ENCODE measurements at regions not wholly inside any gene's neighbourhood (a gene's known extent, or its start where the extent isn't known, plus 50 kb on each side); places are given as distances from the start of the nearest gene placed in this dataset.

DNA sequence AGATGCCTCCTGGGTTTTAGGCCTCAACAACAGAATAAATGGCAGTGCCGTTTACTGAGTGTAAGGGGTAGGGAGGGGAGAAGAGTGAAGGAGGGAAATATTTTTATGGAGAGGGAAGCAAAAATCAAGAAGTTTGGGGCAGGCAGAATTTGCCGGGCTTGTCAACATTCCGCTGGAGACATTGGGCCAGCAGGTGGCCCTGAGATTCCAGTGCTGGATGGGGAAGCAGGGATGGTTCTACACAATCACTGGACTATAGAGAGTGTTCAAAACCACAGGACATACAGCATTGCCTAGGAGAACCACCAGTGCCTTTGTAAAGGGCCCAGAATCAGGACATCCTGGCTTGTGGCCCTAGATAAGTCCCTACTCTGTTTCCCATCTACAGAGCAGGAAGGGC is 598.6 kb upstream of the MGMT start:
- 92% methylated on average over 3 of the region's 3 CpGs for WGBS
- Histone ChIP-seq H3K27me3 (ENCODE audit: control insufficient read depth in 4 of 4, insufficient read depth in 4 of 4, low read length in 3 of 4) (no peaks in the 10 kb centered on the region), H3K9me3 (ENCODE audit: control insufficient read depth in 4 of 4, low read length in 3 of 4) (no peaks in the 10 kb centered on the region), H3K4me3 (ENCODE audit: low read depth in 1 of 3, low read length in 3 of 3) (no peak overlapping the region), H3K9ac (ENCODE audit: low read depth in 1 of 2, low read length in 2 of 2) (no peak overlapping the region), H3K27ac (ENCODE audit: low read depth in 1 of 2, low read length in 2 of 2) (no peak overlapping the region), H3K36me3 (ENCODE audit: control insufficient read depth in 4 of 4, insufficient read depth in 3 of 4, low read depth in 1 of 4, low read length in 3 of 4) (no peaks in the 10 kb centered on the region), H3K4me1 (ENCODE audit: control insufficient read depth in 4 of 4, insufficient read depth in 4 of 4, low read length in 3 of 4) (no peaks in the 10 kb centered on the region)
- TF ChIP-seq YY1 (IDR thresholded peaks at IDR 0.05), result no peak
- TF ChIP-seq, protein P1, sequence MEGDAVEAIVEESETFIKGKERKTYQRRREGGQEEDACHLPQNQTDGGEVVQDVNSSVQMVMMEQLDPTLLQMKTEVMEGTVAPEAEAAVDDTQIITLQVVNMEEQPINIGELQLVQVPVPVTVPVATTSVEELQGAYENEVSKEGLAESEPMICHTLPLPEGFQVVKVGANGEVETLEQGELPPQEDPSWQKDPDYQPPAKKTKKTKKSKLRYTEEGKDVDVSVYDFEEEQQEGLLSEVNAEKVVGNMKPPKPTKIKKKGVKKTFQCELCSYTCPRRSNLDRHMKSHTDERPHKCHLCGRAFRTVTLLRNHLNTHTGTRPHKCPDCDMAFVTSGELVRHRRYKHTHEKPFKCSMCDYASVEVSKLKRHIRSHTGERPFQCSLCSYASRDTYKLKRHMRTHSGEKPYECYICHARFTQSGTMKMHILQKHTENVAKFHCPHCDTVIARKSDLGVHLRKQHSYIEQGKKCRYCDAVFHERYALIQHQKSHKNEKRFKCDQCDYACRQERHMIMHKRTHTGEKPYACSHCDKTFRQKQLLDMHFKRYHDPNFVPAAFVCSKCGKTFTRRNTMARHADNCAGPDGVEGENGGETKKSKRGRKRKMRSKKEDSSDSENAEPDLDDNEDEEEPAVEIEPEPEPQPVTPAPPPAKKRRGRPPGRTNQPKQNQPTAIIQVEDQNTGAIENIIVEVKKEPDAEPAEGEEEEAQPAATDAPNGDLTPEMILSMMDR (IDR thresholded peaks at IDR 0.05; ENCODE audit: low read depth, low read length, missing input control), result no peak
- DNase-seq (ENCODE audit: low spot score), result no peak

GRCh38 chr10:128869101-128869749 is 597.8 kb upstream of the MGMT start:
- H3K27ac ChIP-seq (ENCODE audit: low read depth in 1 of 2, low read length in 2 of 2), result no peak overlapping the region
- H3K9ac ChIP-seq (ENCODE audit: low read depth in 1 of 2, low read length in 2 of 2), result no peak overlapping the region
- no peaks in the 10 kb centered on the region for H3K36me3 ChIP-seq (ENCODE audit: control insufficient read depth in 4 of 4, insufficient read depth in 3 of 4, low read depth in 1 of 4, low read length in 3 of 4)
- 80% methylated on average over 15 of the region's 15 CpGs for WGBS
- no peaks in the 10 kb centered on the region for H3K27me3 ChIP-seq (ENCODE audit: control insufficient read depth in 4 of 4, insufficient read depth in 4 of 4, low read length in 3 of 4)
- no peaks in the 10 kb centered on the region for H3K9me3 ChIP-seq (ENCODE audit: control insufficient read depth in 4 of 4, low read length in 3 of 4)
- no peaks in the 10 kb centered on the region for H3K4me1 ChIP-seq (ENCODE audit: control insufficient read depth in 4 of 4, insufficient read depth in 4 of 4, low read length in 3 of 4)
- no peak overlapping the region for H3K4me3 ChIP-seq (ENCODE audit: low read depth in 1 of 3, low read length in 3 of 3)
- no peak for DNase-seq (ENCODE audit: low spot score)
- TF ChIP-seq ZBTB33 (IDR thresholded peaks at IDR 0.05) (no peak), GABPA (IDR thresholded peaks at IDR 0.05 in 1 of 2, conservative IDR thresholded peaks at IDR 0.05 in 1 of 2) (no peak), HNF4A (conservative IDR thresholded peaks at IDR 0.05) (no peak), FOXA2 (IDR thresholded peaks at IDR 0.05) (no peak), SP1 (IDR thresholded peaks at IDR 0.05) (no peak), TAF1 (conservative IDR thresholded peaks at IDR 0.05) (no peak), RAD21 (IDR thresholded peaks at IDR 0.05) (no peak), FOXA1 (IDR thresholded peaks at IDR 0.05) (no peak), ATF3 (IDR thresholded peaks at IDR 0.05) (no peak), HNF4G (IDR thresholded peaks at IDR 0.05) (no peak), YY1 (IDR thresholded peaks at IDR 0.05) (no peak), RXRA (IDR thresholded peaks at IDR 0.05) (no peak), JUND (IDR thresholded peaks at IDR 0.05) (no peak), MAX (IDR thresholded peaks at IDR 0.05) (no peak), EGR1 (IDR thresholded peaks at IDR 0.05; ENCODE audit: low read depth in 2 of 2) (no peak), NR2F2 (IDR thresholded peaks at IDR 0.05) (no peak), REST (IDR thresholded peaks at IDR 0.05) (no peak)
- TF ChIP-seq, protein P1 (IDR thresholded peaks at IDR 0.05; ENCODE audit: low read depth, low read length, missing input control), result no peak

Data from liver (tissue), 8 donors.